ENCODE measurements at regions not wholly inside any gene's neighbourhood (a gene's known extent, or its start where the extent isn't known, plus 50 kb on each side); places are given as distances from the start of the nearest gene placed in this dataset.

DNA sequence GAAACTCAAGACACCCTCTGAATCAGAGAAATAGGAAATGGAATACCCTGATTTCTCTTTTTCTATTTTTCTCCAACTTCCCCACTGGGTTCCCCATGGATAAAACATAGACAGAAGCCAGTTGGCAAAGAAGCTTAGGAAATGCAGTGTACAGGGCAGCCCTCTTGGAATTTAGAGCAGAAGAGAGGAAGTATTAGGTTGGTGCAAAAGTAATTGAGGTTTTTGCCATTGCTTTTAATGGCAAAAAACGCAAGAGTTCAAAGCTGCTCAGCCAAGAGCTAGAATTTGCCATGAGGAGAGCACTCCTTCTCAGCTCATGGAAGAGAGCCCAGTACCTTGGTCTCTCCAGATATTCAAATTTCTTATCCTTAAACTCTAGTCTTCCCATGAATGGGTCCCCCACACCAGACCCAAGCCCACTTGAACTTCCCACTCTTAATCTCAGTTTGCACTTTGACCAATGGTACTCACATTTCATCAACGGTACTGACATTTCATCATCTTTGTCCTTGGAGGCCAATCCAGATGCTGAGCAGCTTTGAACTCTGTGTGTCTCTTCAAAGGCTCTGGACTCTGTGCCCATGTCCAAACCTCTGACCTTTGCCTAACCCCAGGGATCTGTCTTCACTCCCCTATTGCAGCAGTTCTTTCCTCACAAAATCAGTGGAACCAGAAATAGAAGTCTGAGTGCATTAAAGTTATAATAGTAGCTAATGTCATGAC, 73.2 kb upstream of the PPP1R3C start:
- no peak for DNase-seq (ENCODE audit: low read depth)
- TF ChIP-seq CTCF (conservative IDR thresholded peaks at IDR 0.05; ENCODE audit: low read depth, low read length), result no peak
- H3K4me3 ChIP-seq (ENCODE audit: low read depth, low read length), result no peak overlapping the region

GRCh38 chr10:91702620-91703019, 69.7 kb upstream of the PPP1R3C start:
- no peak for DNase-seq (ENCODE audit: low read depth)
- TF ChIP-seq CTCF (conservative IDR thresholded peaks at IDR 0.05; ENCODE audit: low read depth, low read length), result no peak
- no peak overlapping the region for H3K4me3 ChIP-seq (ENCODE audit: low read depth, low read length)

DNA sequence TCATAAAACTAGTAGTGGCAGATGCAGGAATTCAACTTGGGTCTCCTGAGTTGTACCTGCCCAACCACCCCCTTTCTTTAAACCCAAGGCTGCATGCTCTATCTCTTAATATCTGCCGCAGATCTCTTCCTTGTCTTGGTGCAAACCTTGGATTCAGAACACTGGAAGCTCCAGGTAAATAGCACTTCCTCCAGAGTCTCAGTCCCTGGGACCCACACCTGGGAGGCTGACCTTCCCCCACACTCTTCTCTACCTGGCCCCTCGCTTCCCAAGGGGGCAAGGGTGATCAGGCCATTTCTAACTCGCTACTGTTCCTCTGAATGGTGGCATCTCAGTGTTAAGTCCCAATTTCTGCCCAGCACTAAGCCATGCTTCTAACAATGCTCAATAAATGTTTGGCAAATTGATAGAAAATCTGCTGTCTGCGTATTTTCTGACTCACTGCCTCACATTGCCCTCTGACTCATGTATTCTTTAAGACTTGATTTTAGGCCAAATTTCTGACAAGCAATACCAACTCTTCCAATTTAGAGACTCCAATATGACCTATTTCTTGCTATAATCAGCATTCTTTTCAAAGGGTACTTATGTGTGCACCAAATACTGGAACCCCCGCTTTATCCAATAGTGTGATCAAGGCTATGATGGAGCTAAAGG, 68.0 kb upstream of the PPP1R3C start:
- no peak overlapping the region for H3K4me3 ChIP-seq (ENCODE audit: low read depth, low read length)
- DNase-seq (ENCODE audit: low read depth), result peak; percentile 75
- TF ChIP-seq CTCF (conservative IDR thresholded peaks at IDR 0.05; ENCODE audit: low read depth, low read length), result no peak

DNA sequence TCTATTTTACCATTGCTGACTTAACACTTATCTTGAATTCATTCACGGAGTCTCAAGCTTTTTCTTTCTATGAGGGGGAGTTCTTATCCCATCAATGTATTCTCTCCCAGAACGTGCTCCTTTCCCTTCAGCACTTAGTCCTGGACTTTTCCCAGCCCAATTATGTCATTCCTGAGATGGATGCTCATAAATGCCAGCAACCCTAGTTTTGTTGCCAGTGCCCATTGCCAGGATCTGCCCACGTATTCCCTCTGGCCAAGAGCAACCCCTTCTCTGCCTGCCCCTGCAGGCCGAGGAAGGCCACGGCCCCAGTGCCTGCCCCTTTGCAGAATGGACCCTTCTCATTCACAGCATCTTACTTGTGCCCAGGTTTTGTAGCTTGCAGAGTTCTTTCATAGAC, 67.4 kb upstream of the PPP1R3C start:
- TF ChIP-seq CTCF (conservative IDR thresholded peaks at IDR 0.05; ENCODE audit: low read depth, low read length), result no peak
- DNase-seq (ENCODE audit: low read depth), result no peak
- no peak overlapping the region for H3K4me3 ChIP-seq (ENCODE audit: low read depth, low read length)

DNA sequence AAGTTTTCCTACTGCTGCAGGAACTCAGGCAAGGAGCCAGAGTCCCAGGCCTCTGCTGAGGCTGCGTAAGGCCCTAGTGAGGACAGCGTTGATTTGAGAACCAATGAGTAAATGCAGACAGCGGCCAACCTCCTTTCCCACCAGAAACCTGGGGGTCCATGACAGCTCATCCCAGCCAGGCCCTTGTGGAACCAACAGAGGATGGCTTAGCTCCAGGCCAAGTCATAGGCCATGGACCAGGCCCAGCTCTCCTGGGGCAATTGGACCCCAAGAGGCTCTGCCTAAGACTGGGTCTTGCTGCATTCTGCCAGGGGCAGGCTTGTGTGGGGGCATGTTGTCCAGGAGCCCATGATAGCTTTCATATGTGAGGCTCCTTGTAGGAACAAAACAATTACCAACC, 65.4 kb upstream of the PPP1R3C start:
- no peak overlapping the region for H3K4me3 ChIP-seq (ENCODE audit: low read depth, low read length)
- no peak for DNase-seq (ENCODE audit: low read depth)

GRCh38 chr10:91694170-91694794, 61.4 kb upstream of the PPP1R3C start:
- peak; percentile 79 for TF ChIP-seq CTCF (conservative IDR thresholded peaks at IDR 0.05; ENCODE audit: low read depth, low read length)
- no peak overlapping the region for H3K4me3 ChIP-seq (ENCODE audit: low read depth, low read length)
- peak; percentile 68 for DNase-seq (ENCODE audit: low read depth)

More for the DNA sequence above, 65.4 kb upstream of the PPP1R3C start:
- no peak for TF ChIP-seq CTCF (conservative IDR thresholded peaks at IDR 0.05; ENCODE audit: low read depth, low read length)

All from choroid plexus epithelial cell (primary cell).